HCT116 (cell line): ENCODE measurements at regions not wholly inside any gene's neighbourhood (a gene's known extent, or its start where the extent isn't known, plus 50 kb on each side); places are given as distances from the start of the nearest gene placed in this dataset.

ENCODE experiments used
- ATAC-seq: fragments of 200-7000 bp; cut with Tn5 transposase; 2 replicates; pipeline ENCODE4 v1.9.1; 2020; ENCODE audit warnings: mild to moderate bottlenecking, moderate library complexity
- BruUV-seq: library from RNA; stranded (reverse); fragments of 400-500 nt; replicated peaks from 2 replicates; lab custom pipeline; 2021; lab: Mats Ljungman, UMichigan
- CTCF ChIA-PET: fragments of 300-600 bp; sonication (Branson Sonifier 250); formaldehyde crosslinking; loops from one replicate; lab custom pipeline; 2021; ENCODE audit warnings: antibody characterized with exemption; lab: Charles Lee
- POLR2A ChIA-PET: fragments of 300-600, 350-600 bp; sonication (Branson Sonifier 250); formaldehyde crosslinking; loops from one replicate; lab custom pipeline; 2021; ENCODE audit warnings: antibody characterized with exemption; lab: Charles Lee
- RAD21 ChIA-PET, 2 experiments: fragments of 300-600 bp; sonication (Branson Sonifier 250); formaldehyde crosslinking; loops; one replicate each; lab custom pipeline; 2023; ENCODE audit warnings: low total read pairs in 2 of 2; ENCODE audit not compliant: uncharacterized antibody in 2 of 2, unreplicated experiment in 2 of 2, low non-redundant PET in 1 of 2; lab: Charles Lee
- DNase-seq: peaks from one replicate; pipeline ENCODE4 v3.0.0-alpha.2; 2010; ENCODE audit warnings: low read depth, low spot score
- H2AFZ ChIP-seq: fragments of 200-600 bp; shearing (Covaris generic), sonication (generic); 2 replicates; pipeline ENCODE4 v1.6.1; 2017; ENCODE audit warnings: low read depth, mixed run types, mixed read lengths, antibody characterized with exemption, low read length; ENCODE audit not compliant: poor library complexity, severe bottlenecking
- H3K27ac ChIP-seq: 2 replicates; pipeline ENCODE4 v1.5.1; 2012; ENCODE audit warnings: low read depth, low read length
- H3K27me3 ChIP-seq: fragments of 200-600 bp; sonication (generic); 2 replicates; pipeline ENCODE4 v1.6.1; 2016; ENCODE audit warnings: mixed run types, low read length, mixed read lengths; ENCODE audit not compliant: insufficient read depth
- H3K36me3 ChIP-seq, 2 experiments: fragments of 200-500 bp in 1 of 2; fragments of 200-600 bp in 1 of 2; sonication (Bioruptor generic) in 1 of 2; sonication (generic) in 1 of 2; 2 replicates each; pipeline versions ENCODE4 v1.5.1 to v1.6.1; 2014 to 2016; ENCODE audit warnings: low read length in 2 of 2, inconsistent platforms in 1 of 2, mixed read lengths in 1 of 2, mixed run types in 1 of 2; ENCODE audit not compliant: insufficient read depth in 2 of 2, control insufficient read depth in 1 of 2
- H3K4me1 ChIP-seq, 2 experiments: fragments of 200-600 bp in 1 of 2; sonication (generic) in 1 of 2; 2 replicates each; pipeline versions ENCODE4 v1.5.1 to v1.6.1; 2012 to 2017; ENCODE audit warnings: low read length in 2 of 2, inconsistent platforms in 1 of 2, mild to moderate bottlenecking in 1 of 2, mixed read lengths in 1 of 2, mixed run types in 1 of 2, moderate library complexity in 1 of 2; ENCODE audit not compliant: insufficient read depth in 2 of 2, control insufficient read depth in 1 of 2
- H3K4me2 ChIP-seq: fragments of 200-600 bp; sonication (generic); 2 replicates; pipeline ENCODE4 v1.6.1; 2017; ENCODE audit warnings: mixed run types, low read length, mixed read lengths
- H3K4me3 ChIP-seq, 2 experiments: fragments of 200-600 bp in 1 of 2; sonication (generic) in 1 of 2; replicated peaks in 1 of 2; 2 replicates each; pipeline ENCODE4 v1.5.1; 2011 to 2016; ENCODE audit warnings: low read length in 2 of 2, control low read depth in 1 of 2, low read depth in 1 of 2, mild to moderate bottlenecking in 1 of 2, mixed read lengths in 1 of 2, mixed run types in 1 of 2
- H3K79me2 ChIP-seq: fragments of 200-600 bp; sonication (generic); 2 replicates; pipeline ENCODE4 v1.6.1; 2017; ENCODE audit warnings: mild to moderate bottlenecking, mixed run types, low read length, moderate library complexity, mixed read lengths; ENCODE audit not compliant: insufficient read depth
- H3K9ac ChIP-seq: fragments of 200-600 bp; sonication (generic); 2 replicates; pipeline ENCODE4 v1.6.1; 2016; ENCODE audit warnings: low read length, mixed read lengths
- H3K9me2 ChIP-seq: fragments of 200-600 bp; sonication (generic), shearing (Covaris generic); 2 replicates; pipeline ENCODE4 v1.6.1; 2017; ENCODE audit warnings: mixed run types, mild to moderate bottlenecking, moderate library complexity; ENCODE audit not compliant: insufficient read depth
- H3K9me3 ChIP-seq, 2 experiments: fragments of 200-500 bp in 1 of 2; fragments of 200-600 bp in 1 of 2; sonication (Bioruptor generic) in 1 of 2; sonication (generic) in 1 of 2; 2 replicates each; pipeline ENCODE4 v1.6.1; 2014 to 2017; ENCODE audit warnings: low read length in 2 of 2, mixed read lengths in 2 of 2, inconsistent platforms in 1 of 2, low read depth in 1 of 2, mild to moderate bottlenecking in 1 of 2, mixed run types in 1 of 2, moderate library complexity in 1 of 2; ENCODE audit not compliant: control insufficient read depth in 1 of 2, insufficient read depth in 1 of 2
- H4K20me1 ChIP-seq: fragments of 200-600 bp; sonication (generic), shearing (Covaris generic); 2 replicates; pipeline ENCODE4 v1.6.1; 2017; ENCODE audit warnings: mixed run types, mild to moderate bottlenecking, moderate library complexity; ENCODE audit not compliant: insufficient read depth
- CTCF ChIP-seq, 3 experiments: fragments of 200-600 bp in 1 of 3; sonication (generic) in 1 of 3; IDR thresholded peaks in 2 of 3; conservative IDR thresholded peaks in 1 of 3; 2 replicates each; pipeline ENCODE4 v1.5.1; 2012 to 2017; ENCODE audit warnings: low read depth in 2 of 3, low read length in 2 of 3, antibody characterized with exemption in 1 of 3, borderline replicate concordance in 1 of 3, control low read depth in 1 of 3, mild to moderate bottlenecking in 1 of 3, mixed read lengths in 1 of 3, mixed run types in 1 of 3, moderate library complexity in 1 of 3; ENCODE audit not compliant: insufficient read depth in 1 of 3
- EGR1 ChIP-seq: IDR thresholded peaks from 2 replicates; pipeline ENCODE4 v1.6.1; 2012; ENCODE audit warnings: low read depth
- ELF1 ChIP-seq: IDR thresholded peaks from 2 replicates; pipeline ENCODE4 v1.6.1; 2012; ENCODE audit warnings: low read depth, borderline replicate concordance
- EZH2 ChIP-seq: fragments of 200-600 bp; sonication (generic); IDR thresholded peaks from 2 replicates; pipeline ENCODE4 v1.6.1; 2017; ENCODE audit warnings: antibody characterized with exemption, mixed run types
- EZH2phosphoT487 ChIP-seq: fragments of 200-600 bp; IDR thresholded peaks from 2 replicates; pipeline ENCODE4 v1.6.1; 2018; ENCODE audit warnings: antibody characterized with exemption, borderline replicate concordance
- FOSL1 ChIP-seq: IDR thresholded peaks from 2 replicates; pipeline ENCODE4 v1.6.1; 2012; ENCODE audit warnings: low read depth
- JUND ChIP-seq: IDR thresholded peaks from 2 replicates; pipeline ENCODE4 v1.6.1; 2012
- POLR2A ChIP-seq: IDR thresholded peaks from 2 replicates; pipeline ENCODE4 v1.7.0; 2011; ENCODE audit warnings: borderline replicate concordance; ENCODE audit not compliant: insufficient read depth, insufficient read length; ENCODE audit errors: extremely low read depth
- POLR2AphosphoS5 ChIP-seq: IDR thresholded peaks from 2 replicates; pipeline ENCODE4 v1.6.1; 2011; ENCODE audit warnings: mild to moderate bottlenecking, low read depth, low read length, moderate library complexity
- SIN3A ChIP-seq: IDR thresholded peaks from 2 replicates; pipeline ENCODE4 v1.6.1; 2012; ENCODE audit warnings: low read depth
- ZNF274 ChIP-seq: fragments of 200-500 bp; sonication (Bioruptor generic); IDR thresholded peaks from 2 replicates; pipeline ENCODE4 v1.6.1; 2014; ENCODE audit warnings: mild to moderate bottlenecking, low read depth, low read length, inconsistent platforms
- intact Hi-C: fragments of 100-400 bp; cut with micrococcal nuclease; formaldehyde crosslinking; loops from 2 replicates; pipeline ENCODE4 v1.10.0; 2022
- TF ChIP-seq, protein P1 (sequence below): IDR thresholded peaks from 2 replicates; pipeline ENCODE4 v1.6.1; 2012
- TF ChIP-seq, protein P2 (sequence below): IDR thresholded peaks from 2 replicates; pipeline ENCODE4 v1.6.1; 2012
- TF ChIP-seq, protein P3 (sequence below): IDR thresholded peaks from 2 replicates; pipeline ENCODE4 v1.6.1; 2012; ENCODE audit warnings: low read depth

DNA sequence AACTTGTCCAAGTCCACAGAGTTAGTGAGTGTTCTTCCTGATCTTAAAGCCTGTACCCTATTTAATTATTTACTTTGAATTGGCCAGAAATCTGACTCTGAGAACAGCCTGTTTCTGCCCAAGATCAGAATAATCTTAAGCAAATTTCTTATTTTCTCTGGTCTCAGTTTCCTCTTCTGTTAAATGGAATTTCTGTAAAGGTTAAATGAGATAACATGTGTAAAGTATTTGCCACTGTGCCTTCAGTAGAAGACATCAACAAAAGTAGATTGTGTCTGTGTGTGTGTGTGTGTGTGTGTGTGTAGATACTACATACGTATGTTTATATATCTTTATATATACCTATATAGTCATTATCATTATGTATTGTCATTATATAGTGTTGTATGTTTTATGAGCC lies 124.2 kb upstream of the FGGY start:
- Histone ChIP-seq H3K9me2 (no peaks in the 10 kb centered on the region), H4K20me1 (no peaks in the 10 kb centered on the region), H3K27me3 (no peaks in the 10 kb centered on the region), H3K4me2 (no peak overlapping the region), H3K4me3 (no peak overlapping the region), H3K36me3 (no peaks in the 10 kb centered on the region), H2AFZ (no peak overlapping the region), H3K9me3 (no peaks in the 10 kb centered on the region), H3K27ac (no peak overlapping the region), H3K4me1 (no peaks in the 10 kb centered on the region), H3K79me2 (no peaks in the 10 kb centered on the region), H3K9ac (no peak overlapping the region)
- no TSS peak for BruUV-seq
- intact Hi-C loops, result no loop called here
- no peak for TF ChIP-seq POLR2AphosphoS5
- TF ChIP-seq EZH2phosphoT487, result no peak
- no peak for TF ChIP-seq JUND
- TF ChIP-seq, protein P1, sequence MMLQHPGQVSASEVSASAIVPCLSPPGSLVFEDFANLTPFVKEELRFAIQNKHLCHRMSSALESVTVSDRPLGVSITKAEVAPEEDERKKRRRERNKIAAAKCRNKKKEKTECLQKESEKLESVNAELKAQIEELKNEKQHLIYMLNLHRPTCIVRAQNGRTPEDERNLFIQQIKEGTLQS, result no peak
- no peak for TF ChIP-seq EZH2
- TF ChIP-seq POLR2A, result no peak
- TF ChIP-seq CTCF (IDR thresholded peaks at IDR 0.05 in 2 of 3, conservative IDR thresholded peaks at IDR 0.05 in 1 of 3; ENCODE audit: borderline replicate concordance in 1 of 3, insufficient read depth in 1 of 3, low read depth in 2 of 3, low read length in 2 of 3), result no peak
- no peak for TF ChIP-seq FOSL1
- POLR2A ChIA-PET, result no interaction called here
- RAD21 ChIA-PET, result no interaction called here
- DNase-seq (no peak), ATAC-seq (no peak)
- CTCF ChIA-PET, result no interaction called here

- ChIA-PET CTCF (no interaction called here), POLR2A (no interaction called here), RAD21 (no interaction called here)
- Histone ChIP-seq H3K27me3 (no peaks in the 10 kb centered on the region), H3K9me3 (no peaks in the 10 kb centered on the region), H4K20me1 (no peaks in the 10 kb centered on the region), H3K79me2 (no peaks in the 10 kb centered on the region), H3K27ac (no peak overlapping the region), H2AFZ (no peak overlapping the region), H3K4me1 (no peaks in the 10 kb centered on the region), H3K4me2 (no peak overlapping the region), H3K9ac (no peak overlapping the region), H3K36me3 (no peaks in the 10 kb centered on the region), H3K9me2 (no peaks in the 10 kb centered on the region), H3K4me3 (no peak overlapping the region)
- ATAC-seq, result no peak
- intact Hi-C loops, result no loop called here
- no peak for DNase-seq
- BruUV-seq, result no TSS peak
- TF ChIP-seq ZNF274 (no peak), POLR2A (no peak), SIN3A (no peak), POLR2AphosphoS5 (no peak), EGR1 (no peak), JUND (no peak), ELF1 (no peak)
- TF ChIP-seq, protein P2, sequence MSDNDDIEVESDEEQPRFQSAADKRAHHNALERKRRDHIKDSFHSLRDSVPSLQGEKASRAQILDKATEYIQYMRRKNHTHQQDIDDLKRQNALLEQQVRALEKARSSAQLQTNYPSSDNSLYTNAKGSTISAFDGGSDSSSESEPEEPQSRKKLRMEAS, result no peak
- TF ChIP-seq, protein P3, sequence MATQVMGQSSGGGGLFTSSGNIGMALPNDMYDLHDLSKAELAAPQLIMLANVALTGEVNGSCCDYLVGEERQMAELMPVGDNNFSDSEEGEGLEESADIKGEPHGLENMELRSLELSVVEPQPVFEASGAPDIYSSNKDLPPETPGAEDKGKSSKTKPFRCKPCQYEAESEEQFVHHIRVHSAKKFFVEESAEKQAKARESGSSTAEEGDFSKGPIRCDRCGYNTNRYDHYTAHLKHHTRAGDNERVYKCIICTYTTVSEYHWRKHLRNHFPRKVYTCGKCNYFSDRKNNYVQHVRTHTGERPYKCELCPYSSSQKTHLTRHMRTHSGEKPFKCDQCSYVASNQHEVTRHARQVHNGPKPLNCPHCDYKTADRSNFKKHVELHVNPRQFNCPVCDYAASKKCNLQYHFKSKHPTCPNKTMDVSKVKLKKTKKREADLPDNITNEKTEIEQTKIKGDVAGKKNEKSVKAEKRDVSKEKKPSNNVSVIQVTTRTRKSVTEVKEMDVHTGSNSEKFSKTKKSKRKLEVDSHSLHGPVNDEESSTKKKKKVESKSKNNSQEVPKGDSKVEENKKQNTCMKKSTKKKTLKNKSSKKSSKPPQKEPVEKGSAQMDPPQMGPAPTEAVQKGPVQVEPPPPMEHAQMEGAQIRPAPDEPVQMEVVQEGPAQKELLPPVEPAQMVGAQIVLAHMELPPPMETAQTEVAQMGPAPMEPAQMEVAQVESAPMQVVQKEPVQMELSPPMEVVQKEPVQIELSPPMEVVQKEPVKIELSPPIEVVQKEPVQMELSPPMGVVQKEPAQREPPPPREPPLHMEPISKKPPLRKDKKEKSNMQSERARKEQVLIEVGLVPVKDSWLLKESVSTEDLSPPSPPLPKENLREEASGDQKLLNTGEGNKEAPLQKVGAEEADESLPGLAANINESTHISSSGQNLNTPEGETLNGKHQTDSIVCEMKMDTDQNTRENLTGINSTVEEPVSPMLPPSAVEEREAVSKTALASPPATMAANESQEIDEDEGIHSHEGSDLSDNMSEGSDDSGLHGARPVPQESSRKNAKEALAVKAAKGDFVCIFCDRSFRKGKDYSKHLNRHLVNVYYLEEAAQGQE, result no peak
Measured at GRCh38 chr1:59173721-59174120, 123.2 kb upstream of the FGGY start.
